H1 (cell line): ENCODE measurements at regions not wholly inside any gene's neighbourhood (a gene's known extent, or its start where the extent isn't known, plus 50 kb on each side); places are given as distances from the start of the nearest gene placed in this dataset.

Source experiments
- BACH1 ChIP-seq: IDR thresholded peaks from 2 replicates; pipeline ENCODE4 v1.6.1; 2012; ENCODE audit warnings: low read length, improper control_type of control experiment
- CEBPB ChIP-seq: IDR thresholded peaks from 2 replicates; pipeline ENCODE4 v1.6.1; 2012; ENCODE audit warnings: low read depth, low read length
- CHD7 ChIP-seq: fragments of 300-600 bp; sonication (generic); IDR thresholded peaks from 2 replicates; pipeline ENCODE4 v1.7.1; 2012; ENCODE audit warnings: low read length, moderate library complexity, mild to moderate bottlenecking, inconsistent platforms; ENCODE audit not compliant: insufficient replicate concordance
- E2F6 ChIP-seq: IDR thresholded peaks from 2 replicates; pipeline ENCODE4 v1.6.1; 2012; ENCODE audit warnings: inconsistent platforms
- EP300 ChIP-seq, 2 experiments: IDR thresholded peaks; 1 replicate in 1 of 2; 2 replicates in 1 of 2; pipeline ENCODE4 v1.6.1; 2011 to 2012; ENCODE audit warnings: low read depth in 2 of 2, low read length in 2 of 2, mild to moderate bottlenecking in 2 of 2, borderline replicate concordance in 1 of 2, inconsistent platforms in 1 of 2, moderate library complexity in 1 of 2
- MAX ChIP-seq: IDR thresholded peaks from 2 replicates; pipeline ENCODE4 v1.6.1; 2012; ENCODE audit warnings: inconsistent platforms
- POLR2AphosphoS5 ChIP-seq: IDR thresholded peaks from 2 replicates; pipeline ENCODE4 v1.6.1; 2011; ENCODE audit warnings: low read depth, low read length
- SP1 ChIP-seq: IDR thresholded peaks from 2 replicates; pipeline ENCODE4 v1.6.1; 2011; ENCODE audit warnings: low read depth, low read length
- TBP ChIP-seq: IDR thresholded peaks from 2 replicates; pipeline ENCODE4 v1.6.1; 2011; ENCODE audit warnings: low read depth, low read length, improper control_type of control experiment

- no peak for TF ChIP-seq CHD7
- TF ChIP-seq BACH1, result no peak
- TF ChIP-seq EP300 (IDR thresholded peaks at IDR 0.05; ENCODE audit: borderline replicate concordance in 1 of 2, low read depth in 2 of 2, low read length in 2 of 2), result no peak
- no peak for TF ChIP-seq E2F6
- no peak for TF ChIP-seq TBP
- TF ChIP-seq MAX, result no peak
- TF ChIP-seq CEBPB, result no peak
- no peak for TF ChIP-seq SP1
- TF ChIP-seq POLR2AphosphoS5, result no peak
Observed at GRCh38 chr1:168865850-168866620, 137.0 kb upstream of the DPT start (continued).
